ENCODE measurements at regions not wholly inside any gene's neighbourhood (a gene's known extent, or its start where the extent isn't known, plus 50 kb on each side); places are given as distances from the start of the nearest gene placed in this dataset.

- no peaks in the 10 kb centered on the region for H3K79me2 ChIP-seq (ENCODE audit: low read length)
- TF ChIP-seq, protein P1, sequence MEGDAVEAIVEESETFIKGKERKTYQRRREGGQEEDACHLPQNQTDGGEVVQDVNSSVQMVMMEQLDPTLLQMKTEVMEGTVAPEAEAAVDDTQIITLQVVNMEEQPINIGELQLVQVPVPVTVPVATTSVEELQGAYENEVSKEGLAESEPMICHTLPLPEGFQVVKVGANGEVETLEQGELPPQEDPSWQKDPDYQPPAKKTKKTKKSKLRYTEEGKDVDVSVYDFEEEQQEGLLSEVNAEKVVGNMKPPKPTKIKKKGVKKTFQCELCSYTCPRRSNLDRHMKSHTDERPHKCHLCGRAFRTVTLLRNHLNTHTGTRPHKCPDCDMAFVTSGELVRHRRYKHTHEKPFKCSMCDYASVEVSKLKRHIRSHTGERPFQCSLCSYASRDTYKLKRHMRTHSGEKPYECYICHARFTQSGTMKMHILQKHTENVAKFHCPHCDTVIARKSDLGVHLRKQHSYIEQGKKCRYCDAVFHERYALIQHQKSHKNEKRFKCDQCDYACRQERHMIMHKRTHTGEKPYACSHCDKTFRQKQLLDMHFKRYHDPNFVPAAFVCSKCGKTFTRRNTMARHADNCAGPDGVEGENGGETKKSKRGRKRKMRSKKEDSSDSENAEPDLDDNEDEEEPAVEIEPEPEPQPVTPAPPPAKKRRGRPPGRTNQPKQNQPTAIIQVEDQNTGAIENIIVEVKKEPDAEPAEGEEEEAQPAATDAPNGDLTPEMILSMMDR (IDR thresholded peaks at IDR 0.05; ENCODE audit: low read length) = no peak
- no peak for TF ChIP-seq EZH2phosphoT487 (IDR thresholded peaks at IDR 0.05; ENCODE audit: low read length)
- TF ChIP-seq EZH2 (optimal IDR thresholded peaks at IDR 0.05; ENCODE audit: low read depth, low read length) = no peak
- H4K20me1 ChIP-seq (ENCODE audit: insufficient read depth, low read length) = no peaks in the 10 kb centered on the region
- H3K27me3 ChIP-seq (replicated peaks; ENCODE audit: insufficient read depth, low read length) = no peaks in the 10 kb centered on the region
- H3K9me3 ChIP-seq (replicated peaks; ENCODE audit: insufficient read depth, low read length) = no peaks in the 10 kb centered on the region
- H3F3A ChIP-seq (ENCODE audit: insufficient read depth, low read length) = no peaks in the 10 kb centered on the region
- no peak overlapping the region for H3K4me3 ChIP-seq (ENCODE audit: low read length)
- H3K4me1 ChIP-seq (ENCODE audit: low read length) = no peaks in the 10 kb centered on the region
- no peak overlapping the region for H3K9ac ChIP-seq (ENCODE audit: low read length)
- H3K36me3 ChIP-seq (replicated peaks; ENCODE audit: insufficient read depth, low read length) = no peaks in the 10 kb centered on the region
- H3K27ac ChIP-seq (ENCODE audit: low read length) = no peak overlapping the region
- no peak for DNase-seq
- H3K4me2 ChIP-seq (ENCODE audit: low read depth, low read length) = no peak overlapping the region
- no peak overlapping the region for H2AFZ ChIP-seq (ENCODE audit: low read length)
- no peaks in the 10 kb centered on the region for H3K9me2 ChIP-seq (replicated peaks; ENCODE audit: insufficient read depth, low read length)
Measured at GRCh38 chr13:37168926-37169325, 63.5 kb upstream of the CSNK1A1L start.

DNA sequence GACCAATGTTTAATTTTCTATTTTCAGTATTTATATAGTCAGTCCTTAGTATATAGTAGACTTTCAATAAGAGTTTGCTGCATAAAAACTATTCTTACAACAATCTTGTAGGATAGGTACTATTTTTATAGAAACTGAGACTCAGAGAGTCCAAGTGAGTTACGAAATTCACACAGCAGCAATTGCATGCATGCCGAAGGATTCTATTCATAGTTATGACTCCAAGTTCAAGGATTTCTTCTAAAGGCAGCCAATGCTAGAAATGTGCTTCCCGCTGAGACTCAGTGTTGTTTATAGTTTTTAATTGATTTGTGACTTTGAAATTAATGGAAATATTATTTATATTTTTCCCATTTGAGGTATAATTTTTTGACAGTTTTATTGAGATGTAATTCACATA, 62.7 kb upstream of the CSNK1A1L start:
- Histone ChIP-seq H3K79me2 (ENCODE audit: low read length) (no peaks in the 10 kb centered on the region), H4K20me1 (ENCODE audit: insufficient read depth, low read length) (no peaks in the 10 kb centered on the region), H3F3A (ENCODE audit: insufficient read depth, low read length) (no peaks in the 10 kb centered on the region)

GRCh38 chr13:37164635-37165034, 59.2 kb upstream of the CSNK1A1L start:
- Histone ChIP-seq H3K9ac (ENCODE audit: low read length) (no peak overlapping the region), H3K36me3 (replicated peaks; ENCODE audit: insufficient read depth, low read length) (no peaks in the 10 kb centered on the region), H3K4me2 (ENCODE audit: low read depth, low read length) (no peak overlapping the region), H3K9me2 (replicated peaks; ENCODE audit: insufficient read depth, low read length) (no peaks in the 10 kb centered on the region), H3K4me1 (ENCODE audit: low read length) (no peaks in the 10 kb centered on the region), H3K4me3 (ENCODE audit: low read length) (no peak overlapping the region), H4K20me1 (ENCODE audit: insufficient read depth, low read length) (no peaks in the 10 kb centered on the region), H3F3A (ENCODE audit: insufficient read depth, low read length) (no peaks in the 10 kb centered on the region), H3K9me3 (replicated peaks; ENCODE audit: insufficient read depth, low read length) (no peaks in the 10 kb centered on the region), H3K27me3 (replicated peaks; ENCODE audit: insufficient read depth, low read length) (no peaks in the 10 kb centered on the region), H3K79me2 (ENCODE audit: low read length) (no peaks in the 10 kb centered on the region), H3K27ac (ENCODE audit: low read length) (no peak overlapping the region), H2AFZ (ENCODE audit: low read length) (no peak overlapping the region)
- no peak for DNase-seq
- no peak for TF ChIP-seq EZH2 (optimal IDR thresholded peaks at IDR 0.05; ENCODE audit: low read depth, low read length)
- TF ChIP-seq, protein P1 (IDR thresholded peaks at IDR 0.05; ENCODE audit: low read length) = no peak
- no peak for TF ChIP-seq EZH2phosphoT487 (IDR thresholded peaks at IDR 0.05; ENCODE audit: low read length)

More for the DNA sequence above, 62.7 kb upstream of the CSNK1A1L start:
- Histone ChIP-seq H3K36me3 (replicated peaks; ENCODE audit: insufficient read depth, low read length) (no peaks in the 10 kb centered on the region), H3K27me3 (replicated peaks; ENCODE audit: insufficient read depth, low read length) (no peaks in the 10 kb centered on the region), H3K4me3 (ENCODE audit: low read length) (no peak overlapping the region), H2AFZ (ENCODE audit: low read length) (no peak overlapping the region), H3K27ac (ENCODE audit: low read length) (no peak overlapping the region), H3K9me2 (replicated peaks; ENCODE audit: insufficient read depth, low read length) (no peaks in the 10 kb centered on the region), H3K4me2 (ENCODE audit: low read depth, low read length) (no peak overlapping the region), H3K4me1 (ENCODE audit: low read length) (no peaks in the 10 kb centered on the region), H3K9me3 (replicated peaks; ENCODE audit: insufficient read depth, low read length) (no peaks in the 10 kb centered on the region), H3K9ac (ENCODE audit: low read length) (no peak overlapping the region)
- TF ChIP-seq EZH2 (optimal IDR thresholded peaks at IDR 0.05; ENCODE audit: low read depth, low read length) (no peak), EZH2phosphoT487 (IDR thresholded peaks at IDR 0.05; ENCODE audit: low read length) (no peak)
- TF ChIP-seq, protein P1 (IDR thresholded peaks at IDR 0.05; ENCODE audit: low read length) = no peak
- no peak for DNase-seq
